OCI-LY1 (cell line): ENCODE measurements at regions not wholly inside any gene's neighbourhood (a gene's known extent, or its start where the extent isn't known, plus 50 kb on each side); places are given as distances from the start of the nearest gene placed in this dataset.

Source experiments
- H2AFZ ChIP-seq: fragments of 200-600 bp; sonication (generic), shearing (Covaris generic); 2 replicates; pipeline ENCODE4 v1.6.0; 2014; ENCODE audit warnings: antibody characterized with exemption, mild to moderate bottlenecking, low read length
- H3F3A ChIP-seq: fragments of 200-600 bp; sonication (generic), shearing (Covaris generic); 2 replicates; pipeline ENCODE4 v1.6.0; 2014; ENCODE audit warnings: mild to moderate bottlenecking, antibody characterized with exemption, low read length, moderate library complexity; ENCODE audit not compliant: insufficient read depth
- H3K27ac ChIP-seq: fragments of 200-600 bp; sonication (generic); 2 replicates; pipeline ENCODE4 v1.5.1; 2014; ENCODE audit warnings: low read length, mixed run types, mild to moderate bottlenecking, low read depth; ENCODE audit not compliant: poor library complexity, severe bottlenecking
- H3K27me3 ChIP-seq: fragments of 200-600 bp; sonication (generic); 2 replicates; pipeline ENCODE4 v1.6.0; 2014; ENCODE audit warnings: antibody characterized with exemption, mild to moderate bottlenecking, low read length, moderate library complexity; ENCODE audit not compliant: insufficient read depth
- H3K36me3 ChIP-seq: fragments of 200-600 bp; sonication (generic); 2 replicates; pipeline ENCODE4 v1.6.1; 2014; ENCODE audit warnings: mild to moderate bottlenecking, antibody characterized with exemption, low read length, moderate library complexity, mixed read lengths; ENCODE audit not compliant: insufficient read depth
- H3K4me1 ChIP-seq: fragments of 200-600 bp; sonication (generic); 2 replicates; pipeline ENCODE4 v1.5.1; 2014; ENCODE audit warnings: mild to moderate bottlenecking, low read length, moderate library complexity; ENCODE audit not compliant: insufficient read depth, severe bottlenecking
- H3K4me2 ChIP-seq: fragments of 200-600 bp; sonication (generic), shearing (Covaris generic); 2 replicates; pipeline ENCODE4 v1.6.1; 2014; ENCODE audit warnings: low read length
- H3K4me3 ChIP-seq: fragments of 200-600 bp; sonication (generic); 2 replicates; pipeline ENCODE4 v1.5.1; 2014; ENCODE audit warnings: low read length, low read depth, mild to moderate bottlenecking, mixed read lengths; ENCODE audit not compliant: poor library complexity, severe bottlenecking
- H3K79me2 ChIP-seq: fragments of 200-600 bp; shearing (Covaris generic); 2 replicates; pipeline ENCODE4 v1.6.1; 2016; ENCODE audit warnings: mixed run types, low read length, mixed read lengths; ENCODE audit not compliant: insufficient read depth
- H3K9ac ChIP-seq: fragments of 200-600 bp; sonication (generic), shearing (Covaris generic); 2 replicates; pipeline ENCODE4 v1.6.1; 2014; ENCODE audit warnings: mild to moderate bottlenecking, low read length, mixed read lengths
- H3K9me2 ChIP-seq: fragments of 200-600 bp; sonication (generic), shearing (Covaris generic); 2 replicates; pipeline ENCODE4 v1.6.1; 2014; ENCODE audit warnings: low read depth, mild to moderate bottlenecking, low read length, mixed read lengths
- H3K9me3 ChIP-seq: fragments of 200-600 bp; shearing (Covaris generic); 2 replicates; pipeline ENCODE4 v1.6.1; 2014; ENCODE audit warnings: low read length, mixed read lengths
- H4K20me1 ChIP-seq: fragments of 200-600 bp; sonication (generic), shearing (Covaris generic); 2 replicates; pipeline ENCODE4 v1.6.0; 2016; ENCODE audit warnings: mild to moderate bottlenecking, low read length; ENCODE audit not compliant: insufficient read depth
- EZH2 ChIP-seq: fragments of 200-600 bp; sonication (generic), shearing (Covaris generic); IDR thresholded peaks from 2 replicates; pipeline ENCODE4 v1.8.0; 2017; ENCODE audit warnings: borderline replicate concordance, mixed run types, mild to moderate bottlenecking, antibody characterized with exemption, low read length, moderate library complexity, mixed read lengths
- TF ChIP-seq, protein P1 (sequence below): fragments of 200-600 bp; sonication (generic), shearing (Covaris generic); IDR thresholded peaks from 2 replicates; pipeline ENCODE4 v1.5.1; 2017; ENCODE audit warnings: mild to moderate bottlenecking, antibody characterized with exemption, low read length, moderate library complexity, mixed read lengths

DNA sequence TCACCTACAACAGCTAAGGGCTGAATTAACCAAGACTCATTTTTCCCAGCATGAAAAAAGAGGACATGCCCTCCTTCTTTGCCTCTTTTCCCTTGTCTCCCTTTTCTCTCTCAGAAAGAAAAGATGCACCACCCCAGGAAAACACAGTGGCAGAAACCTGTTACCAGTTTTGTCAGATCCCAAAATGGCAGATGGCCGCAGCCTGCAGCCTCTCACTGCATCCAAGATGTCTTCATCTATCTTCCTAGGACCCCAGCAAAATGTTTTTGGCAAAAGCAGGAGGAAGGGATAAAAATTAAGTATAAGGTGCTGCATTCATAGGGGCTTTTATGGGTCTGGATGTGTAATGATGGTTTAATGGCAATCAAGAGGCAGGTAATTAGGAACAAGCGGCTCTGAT is 266.6 kb upstream of the NPVF start:
- Histone ChIP-seq H3K4me1 (peaks cover 10% of the 10 kb centered on the region), H4K20me1 (no peaks in the 10 kb centered on the region), H3K27ac (no peak overlapping the region), H3K36me3 (no peaks in the 10 kb centered on the region), H3K4me2 (no peak overlapping the region), H3K9ac (no peak overlapping the region), H3K27me3 (no peaks in the 10 kb centered on the region), H3K9me3 (no peaks in the 10 kb centered on the region), H3K4me3 (no peak overlapping the region), H3K79me2 (no peaks in the 10 kb centered on the region), H3F3A (no peaks in the 10 kb centered on the region), H3K9me2 (no peaks in the 10 kb centered on the region), H2AFZ (no peak overlapping the region)
- TF ChIP-seq, protein P1, sequence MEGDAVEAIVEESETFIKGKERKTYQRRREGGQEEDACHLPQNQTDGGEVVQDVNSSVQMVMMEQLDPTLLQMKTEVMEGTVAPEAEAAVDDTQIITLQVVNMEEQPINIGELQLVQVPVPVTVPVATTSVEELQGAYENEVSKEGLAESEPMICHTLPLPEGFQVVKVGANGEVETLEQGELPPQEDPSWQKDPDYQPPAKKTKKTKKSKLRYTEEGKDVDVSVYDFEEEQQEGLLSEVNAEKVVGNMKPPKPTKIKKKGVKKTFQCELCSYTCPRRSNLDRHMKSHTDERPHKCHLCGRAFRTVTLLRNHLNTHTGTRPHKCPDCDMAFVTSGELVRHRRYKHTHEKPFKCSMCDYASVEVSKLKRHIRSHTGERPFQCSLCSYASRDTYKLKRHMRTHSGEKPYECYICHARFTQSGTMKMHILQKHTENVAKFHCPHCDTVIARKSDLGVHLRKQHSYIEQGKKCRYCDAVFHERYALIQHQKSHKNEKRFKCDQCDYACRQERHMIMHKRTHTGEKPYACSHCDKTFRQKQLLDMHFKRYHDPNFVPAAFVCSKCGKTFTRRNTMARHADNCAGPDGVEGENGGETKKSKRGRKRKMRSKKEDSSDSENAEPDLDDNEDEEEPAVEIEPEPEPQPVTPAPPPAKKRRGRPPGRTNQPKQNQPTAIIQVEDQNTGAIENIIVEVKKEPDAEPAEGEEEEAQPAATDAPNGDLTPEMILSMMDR, result no peak
- TF ChIP-seq EZH2, result no peak

DNA sequence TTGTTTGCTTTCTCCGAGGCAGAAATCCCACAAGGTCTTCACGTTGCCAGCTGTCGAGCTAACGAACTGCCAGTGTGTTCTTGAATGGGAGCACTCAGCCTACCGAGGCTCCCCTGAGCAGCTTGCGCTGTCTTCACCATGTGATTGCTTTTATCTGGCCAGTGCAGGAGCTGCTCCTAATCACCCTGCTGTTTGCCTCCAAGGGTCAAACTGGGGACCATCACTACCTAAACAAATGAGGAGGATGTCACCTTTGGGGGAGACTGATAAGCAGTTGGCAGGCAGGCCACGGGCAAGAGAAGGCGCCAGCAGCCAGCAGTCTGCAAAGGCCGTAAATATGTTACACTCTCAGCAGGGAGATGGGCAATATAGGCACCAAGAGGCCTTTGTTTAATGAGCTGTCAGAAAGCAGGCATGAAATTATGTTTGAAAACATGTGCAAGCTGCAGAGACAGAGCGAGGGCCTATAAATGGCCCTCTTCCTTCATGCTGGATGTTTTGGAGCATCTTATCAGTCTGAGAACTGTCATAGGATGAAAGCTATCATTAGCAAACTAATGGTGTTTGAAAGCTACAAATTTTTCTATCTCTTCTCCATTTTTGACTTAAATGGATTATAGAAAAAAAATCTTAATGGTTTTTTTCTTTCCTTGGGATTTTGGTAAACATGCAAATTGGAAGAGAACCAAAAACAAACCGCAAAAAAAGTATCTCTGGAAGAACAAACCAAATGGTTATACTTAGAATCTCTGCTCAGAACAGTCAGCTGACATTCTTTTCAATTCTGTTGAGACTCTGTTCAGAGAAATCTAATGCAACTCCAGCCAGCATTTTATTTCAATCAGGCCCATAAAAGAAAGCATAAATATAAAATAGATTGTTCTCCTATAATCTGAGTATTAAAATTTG is 267.3 kb upstream of the NPVF start:
- no peak for TF ChIP-seq EZH2
- Histone ChIP-seq H2AFZ (no peak overlapping the region), H3K27me3 (no peaks in the 10 kb centered on the region), H3K4me2 (no peak overlapping the region), H3K27ac (no peak overlapping the region), H3K9me2 (no peaks in the 10 kb centered on the region), H3K4me1 (peaks cover 10% of the 10 kb centered on the region), H3F3A (no peaks in the 10 kb centered on the region), H3K4me3 (no peak overlapping the region), H4K20me1 (no peaks in the 10 kb centered on the region), H3K36me3 (no peaks in the 10 kb centered on the region), H3K9me3 (no peaks in the 10 kb centered on the region), H3K9ac (no peak overlapping the region), H3K79me2 (no peaks in the 10 kb centered on the region)

DNA sequence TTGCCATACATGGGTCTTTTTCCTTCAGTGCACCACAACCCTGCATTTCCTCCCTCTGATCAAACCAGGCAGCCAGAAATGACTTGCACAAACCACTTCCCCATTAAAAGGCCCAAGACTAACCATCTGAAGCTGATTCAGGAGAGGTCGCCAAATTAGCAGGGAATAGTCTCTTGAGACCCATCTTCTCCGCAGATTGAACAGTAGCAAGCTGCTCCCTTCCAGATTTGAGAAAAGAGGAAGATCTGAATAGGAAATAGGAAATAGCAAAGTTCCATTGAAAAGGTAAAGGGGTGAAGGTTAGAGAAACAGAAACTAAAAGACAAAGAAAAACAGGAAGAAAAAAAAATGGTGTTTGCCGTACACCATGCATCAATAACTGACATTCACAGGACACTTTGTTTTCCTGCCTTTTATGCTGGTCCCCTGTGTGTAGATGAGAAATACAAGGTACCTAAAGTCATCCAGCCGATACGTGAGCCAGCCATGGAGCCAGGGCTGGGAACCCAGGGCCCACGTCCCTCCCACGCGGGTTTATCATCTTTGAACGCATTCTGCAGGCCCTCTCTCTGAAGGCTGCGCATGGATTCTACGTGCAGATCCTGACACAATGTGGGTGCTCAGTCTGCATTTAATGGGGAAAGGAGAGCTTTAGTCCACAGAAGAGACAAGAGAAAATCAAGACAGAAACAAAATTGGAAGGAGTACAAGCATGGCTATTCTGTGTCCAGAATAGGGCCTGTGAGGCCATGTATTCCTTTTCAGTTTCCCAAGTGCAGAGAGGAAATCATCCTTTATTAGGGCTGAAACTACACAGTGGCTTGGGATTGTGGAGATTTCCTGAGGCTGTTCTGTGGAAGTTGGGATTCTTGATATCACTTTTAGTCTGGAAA is 268.4 kb upstream of the NPVF start:
- Histone ChIP-seq H3F3A (no peaks in the 10 kb centered on the region), H3K27me3 (no peaks in the 10 kb centered on the region), H3K4me3 (peak overlapping the region; percentile 37), H2AFZ (peak overlapping the region; percentile 12; the same call in 1 of the 2 replicates), H3K4me1 (peaks cover 10% of the 10 kb centered on the region), H3K4me2 (peak overlapping the region; percentile 57), H3K79me2 (no peaks in the 10 kb centered on the region), H3K9ac (no peak overlapping the region; the same call in 1 of the 2 replicates), H3K27ac (no peak overlapping the region), H3K9me3 (no peaks in the 10 kb centered on the region), H3K36me3 (no peaks in the 10 kb centered on the region), H4K20me1 (no peaks in the 10 kb centered on the region), H3K9me2 (no peaks in the 10 kb centered on the region)
- TF ChIP-seq, protein P1, result no peak
- TF ChIP-seq EZH2, result no peak
